Ascending aorta (tissue), 2 donors: ENCODE measurements at regions not wholly inside any gene's neighbourhood (a gene's known extent, or its start where the extent isn't known, plus 50 kb on each side); places are given as distances from the start of the nearest gene placed in this dataset.

ENCODE experiments used
- DNase-seq, 2 donors: peaks; one replicate each; pipeline ENCODE4 v3.0.0-alpha.2; 2019; ENCODE audit warnings: low spot score in 2 of 2
- H3K27ac ChIP-seq, 2 donors: fragments of 200-600 bp; sonication (generic); one replicate each; pipeline ENCODE4 v1.5.1; 2016 to 2017; ENCODE audit warnings: mild to moderate bottlenecking in 1 of 2
- H3K27me3 ChIP-seq: fragments of 200-600 bp; sonication (generic); one replicate; pipeline ENCODE4 v1.5.1; 2017
- H3K36me3 ChIP-seq, 2 donors: fragments of 200-600 bp; sonication (generic); one replicate each; pipeline ENCODE4 v1.5.1; 2016
- H3K4me1 ChIP-seq, 2 donors: fragments of 200-600 bp; sonication (generic); one replicate each; pipeline ENCODE4 v1.5.1; 2016 to 2017; ENCODE audit warnings: mild to moderate bottlenecking in 1 of 2
- H3K4me3 ChIP-seq, 2 donors: fragments of 200-600 bp; sonication (generic); one replicate each; pipeline ENCODE4 v1.5.1; 2016 to 2017; ENCODE audit warnings: mild to moderate bottlenecking in 1 of 2
- H3K9me3 ChIP-seq, 2 donors: fragments of 200-600 bp; sonication (generic); one replicate each; pipeline ENCODE4 v1.5.1; 2016
- intact Hi-C: fragments of 100-400 bp; cut with DNase I; formaldehyde crosslinking; loops from one replicate; pipeline ENCODE4 v1.15.1; 2023
- TF ChIP-seq, protein P1 (sequence below), 3 experiments: fragments of 200-600 bp in 2 of 3; fragments of 450-650 bp in 1 of 3; sonication (generic) in 2 of 3; IDR thresholded peaks; one replicate each; pipeline ENCODE4 v1.5.1; 2016 to 2019; ENCODE audit warnings: antibody characterized with exemption in 3 of 3, mild to moderate bottlenecking in 1 of 3, moderate library complexity in 1 of 3

DNA sequence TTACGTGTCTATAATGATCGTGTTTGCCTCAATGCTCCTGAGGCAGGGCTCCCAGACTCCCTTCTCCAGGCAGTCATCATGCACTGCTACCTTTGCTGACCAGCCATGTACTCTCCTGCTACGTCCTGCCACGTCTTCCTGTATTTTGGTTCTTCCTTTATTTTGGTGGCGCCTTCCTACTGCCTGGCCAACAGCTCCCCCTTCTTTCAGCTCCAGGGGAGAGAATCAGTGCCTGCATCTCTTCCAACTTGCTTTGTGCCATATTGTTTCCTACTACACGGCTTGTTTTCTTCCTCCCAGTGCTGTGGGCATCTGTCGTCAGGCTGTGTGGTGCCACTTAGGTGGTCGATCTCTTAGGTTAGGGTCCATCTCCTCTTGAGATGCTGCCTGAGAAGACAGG is 96.2 kb downstream of the FGF9 start:
- DNase-seq: no peak
- TF ChIP-seq, protein P1, sequence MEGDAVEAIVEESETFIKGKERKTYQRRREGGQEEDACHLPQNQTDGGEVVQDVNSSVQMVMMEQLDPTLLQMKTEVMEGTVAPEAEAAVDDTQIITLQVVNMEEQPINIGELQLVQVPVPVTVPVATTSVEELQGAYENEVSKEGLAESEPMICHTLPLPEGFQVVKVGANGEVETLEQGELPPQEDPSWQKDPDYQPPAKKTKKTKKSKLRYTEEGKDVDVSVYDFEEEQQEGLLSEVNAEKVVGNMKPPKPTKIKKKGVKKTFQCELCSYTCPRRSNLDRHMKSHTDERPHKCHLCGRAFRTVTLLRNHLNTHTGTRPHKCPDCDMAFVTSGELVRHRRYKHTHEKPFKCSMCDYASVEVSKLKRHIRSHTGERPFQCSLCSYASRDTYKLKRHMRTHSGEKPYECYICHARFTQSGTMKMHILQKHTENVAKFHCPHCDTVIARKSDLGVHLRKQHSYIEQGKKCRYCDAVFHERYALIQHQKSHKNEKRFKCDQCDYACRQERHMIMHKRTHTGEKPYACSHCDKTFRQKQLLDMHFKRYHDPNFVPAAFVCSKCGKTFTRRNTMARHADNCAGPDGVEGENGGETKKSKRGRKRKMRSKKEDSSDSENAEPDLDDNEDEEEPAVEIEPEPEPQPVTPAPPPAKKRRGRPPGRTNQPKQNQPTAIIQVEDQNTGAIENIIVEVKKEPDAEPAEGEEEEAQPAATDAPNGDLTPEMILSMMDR (IDR thresholded peaks at IDR 0.05): no peak
- no peak overlapping the region for H3K4me3 ChIP-seq
- H3K9me3 ChIP-seq: no peaks in the 10 kb centered on the region
- H3K4me1 ChIP-seq: no peaks in the 10 kb centered on the region
- no peaks in the 10 kb centered on the region for H3K36me3 ChIP-seq
- intact Hi-C loops: no loop called here
- H3K27me3 ChIP-seq: no peaks in the 10 kb centered on the region
- no peak overlapping the region for H3K27ac ChIP-seq

DNA sequence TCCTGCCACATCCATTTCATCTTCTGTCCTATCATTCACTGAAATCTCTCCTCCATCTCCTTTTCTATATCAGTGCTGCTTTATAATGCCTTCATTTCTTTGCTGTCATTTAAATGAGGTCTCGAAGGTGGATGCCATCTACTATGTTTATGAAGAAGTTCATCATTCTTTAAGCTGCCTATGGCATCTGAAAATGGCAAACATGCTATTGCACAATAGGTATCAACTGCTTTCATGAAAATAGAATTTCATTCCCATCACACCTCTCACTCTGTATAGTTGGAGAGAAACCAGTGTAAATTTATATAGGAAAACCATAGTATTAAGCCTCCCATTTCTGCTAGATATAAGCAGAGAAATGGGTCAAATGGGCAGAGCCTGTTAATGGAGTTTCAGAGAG is 100.2 kb downstream of the FGF9 start:
- H3K27me3 ChIP-seq: no peaks in the 10 kb centered on the region
- H3K9me3 ChIP-seq: no peaks in the 10 kb centered on the region
- intact Hi-C loops: no loop called here
- TF ChIP-seq, protein P1 (IDR thresholded peaks at IDR 0.05): no peak
- no peak overlapping the region for H3K27ac ChIP-seq
- no peak overlapping the region for H3K4me3 ChIP-seq
- H3K4me1 ChIP-seq: no peaks in the 10 kb centered on the region
- no peaks in the 10 kb centered on the region for H3K36me3 ChIP-seq
- DNase-seq: no peak

DNA sequence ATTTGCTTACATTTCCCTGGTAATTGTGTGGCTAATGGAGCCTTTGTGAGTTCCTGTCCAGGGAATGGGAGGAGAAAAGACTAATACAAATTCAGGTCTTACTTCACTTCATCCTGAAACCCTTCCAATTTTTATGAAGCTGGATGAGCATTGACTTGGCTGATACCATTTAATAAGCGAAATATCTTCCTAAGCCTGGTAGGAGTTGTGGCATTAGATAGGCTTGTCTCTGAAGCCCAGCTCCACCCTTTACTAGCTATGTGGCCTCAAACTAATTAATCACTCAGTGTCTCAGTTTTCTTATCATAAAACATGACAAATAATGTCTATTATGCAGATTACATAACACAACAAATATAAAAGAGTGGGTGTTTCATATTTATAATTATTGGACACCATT is 106.3 kb downstream of the FGF9 start:
- DNase-seq: no peak
- Histone ChIP-seq H3K27ac (no peak overlapping the region), H3K4me1 (no peaks in the 10 kb centered on the region), H3K36me3 (no peaks in the 10 kb centered on the region), H3K9me3 (peaks cover 5 to 8% of the 10 kb centered on the region in 2 donors), H3K27me3 (no peaks in the 10 kb centered on the region), H3K4me3 (no peak overlapping the region)
- intact Hi-C loops: no loop called here
- TF ChIP-seq, protein P1 (IDR thresholded peaks at IDR 0.05): no peak

DNA sequence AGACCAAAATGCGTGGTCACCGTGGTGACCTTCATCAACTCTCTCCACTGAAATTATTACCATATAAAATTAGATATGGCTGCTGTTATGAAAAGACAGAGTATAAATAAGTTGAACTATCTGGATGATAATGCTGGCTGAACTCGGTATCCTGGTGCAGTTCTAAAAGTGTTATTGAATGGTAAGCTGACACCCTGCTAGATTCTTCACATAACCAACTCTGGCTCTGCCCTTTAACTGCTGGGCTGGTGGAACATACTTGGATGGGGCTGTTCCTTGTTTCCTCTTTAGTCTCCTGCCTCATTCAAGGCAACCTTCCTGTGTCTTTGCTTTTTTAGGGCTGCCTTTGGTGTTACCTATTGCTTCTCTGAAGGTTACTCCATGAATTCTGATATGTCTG is 106.9 kb downstream of the FGF9 start:
- TF ChIP-seq, protein P1 (IDR thresholded peaks at IDR 0.05): no peak
- no peak for DNase-seq
- Histone ChIP-seq H3K27ac (no peak overlapping the region), H3K4me1 (no peaks in the 10 kb centered on the region), H3K9me3 (peaks cover 5 to 8% of the 10 kb centered on the region in 2 donors), H3K36me3 (no peaks in the 10 kb centered on the region), H3K4me3 (no peak overlapping the region), H3K27me3 (no peaks in the 10 kb centered on the region)
- intact Hi-C loops: no loop called here

DNA sequence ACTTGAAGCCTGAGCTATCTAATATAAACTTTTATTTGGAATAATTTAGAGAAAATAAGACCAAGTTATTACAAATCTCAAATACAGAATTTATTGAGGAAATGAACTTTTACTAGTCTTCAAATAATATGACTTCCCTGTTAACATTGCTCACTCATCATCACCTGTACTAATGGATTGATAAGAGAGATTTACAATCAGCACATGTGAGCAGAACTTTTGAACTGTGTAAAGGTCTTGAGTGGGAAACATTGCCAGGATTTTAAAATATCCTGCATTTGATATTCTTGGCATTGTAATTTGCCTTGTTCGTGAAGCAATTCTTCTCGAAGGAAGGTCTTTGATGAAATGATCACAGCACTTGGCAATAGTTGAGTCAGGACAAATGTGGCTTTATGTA is 111.9 kb downstream of the FGF9 start:
- Histone ChIP-seq H3K4me3 (no peak overlapping the region), H3K4me1 (no peaks in the 10 kb centered on the region), H3K27me3 (no peaks in the 10 kb centered on the region), H3K9me3 (peaks cover 5 to 8% of the 10 kb centered on the region in 2 donors), H3K27ac (no peak overlapping the region), H3K36me3 (no peaks in the 10 kb centered on the region)
- TF ChIP-seq, protein P1 (IDR thresholded peaks at IDR 0.05): no peak
- DNase-seq: no peak
- intact Hi-C loops: no loop called here

DNA sequence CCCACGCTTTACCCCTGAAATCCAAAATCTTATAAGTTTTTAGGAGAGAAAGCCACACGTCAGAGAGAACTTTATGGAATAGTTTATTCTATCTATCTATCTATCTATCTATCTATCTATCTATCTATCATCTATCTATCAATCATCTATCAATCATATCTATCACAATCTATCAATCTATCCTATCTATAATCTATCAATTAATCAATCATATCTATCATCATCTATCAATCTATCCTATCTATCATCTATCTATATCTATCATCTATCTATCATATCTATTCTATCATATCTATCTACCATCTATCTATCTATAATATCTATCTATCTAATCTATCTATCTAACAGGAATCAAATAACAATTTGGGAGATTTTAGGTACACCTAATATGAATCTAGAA is 115.1 kb downstream of the FGF9 start:
- no peak overlapping the region for H3K4me3 ChIP-seq
- H3K9me3 ChIP-seq: no peaks in the 10 kb centered on the region
- no peaks in the 10 kb centered on the region for H3K27me3 ChIP-seq
- TF ChIP-seq, protein P1 (IDR thresholded peaks at IDR 0.05): no peak
- no peaks in the 10 kb centered on the region for H3K4me1 ChIP-seq
- no peak overlapping the region for H3K27ac ChIP-seq
- no peaks in the 10 kb centered on the region for H3K36me3 ChIP-seq
- intact Hi-C loops: no loop called here
- DNase-seq: no peak
